Duodenal mucosa (tissue), 2 donors: ENCODE measurements at regions not wholly inside any gene's neighbourhood (a gene's known extent, or its start where the extent isn't known, plus 50 kb on each side); places are given as distances from the start of the nearest gene placed in this dataset.

Experiments
- H3K27ac ChIP-seq: one replicate; pipeline ENCODE4 v1.7.0; 2013; ENCODE audit warnings: low read depth, low read length
- H3K27me3 ChIP-seq, 2 donors: one replicate each; pipeline ENCODE4 v1.7.0; 2013; ENCODE audit warnings: low read length in 2 of 2, control low read depth in 1 of 2; ENCODE audit not compliant: insufficient read depth in 2 of 2, control insufficient read depth in 1 of 2
- H3K36me3 ChIP-seq, 2 donors: one replicate each; pipeline ENCODE4 v1.7.0; 2013; ENCODE audit warnings: low read length in 2 of 2, control low read depth in 1 of 2; ENCODE audit not compliant: insufficient read depth in 2 of 2, control insufficient read depth in 1 of 2
- H3K4me1 ChIP-seq, 2 donors: one replicate each; pipeline ENCODE4 v1.7.0; 2013; ENCODE audit warnings: low read length in 2 of 2, control low read depth in 1 of 2; ENCODE audit not compliant: insufficient read depth in 2 of 2, control insufficient read depth in 1 of 2
- H3K4me3 ChIP-seq, 2 donors: one replicate each; pipeline ENCODE4 v1.7.0; 2013; ENCODE audit warnings: low read length in 2 of 2, low read depth in 1 of 2
- H3K9ac ChIP-seq, 2 donors: one replicate each; pipeline ENCODE4 v1.7.0; 2013; ENCODE audit warnings: low read length in 2 of 2, low read depth in 1 of 2
- H3K9me3 ChIP-seq, 2 donors: one replicate each; pipeline ENCODE4 v1.7.0; 2013; ENCODE audit warnings: low read length in 2 of 2, control low read depth in 1 of 2; ENCODE audit not compliant: control insufficient read depth in 1 of 2

- Histone ChIP-seq H3K27me3 (no peaks in the 10 kb centered on the region), H3K9me3 (no peaks in the 10 kb centered on the region), H3K9ac (no peak overlapping the region), H3K27ac (no peak overlapping the region), H3K4me1 (no peaks in the 10 kb centered on the region), H3K36me3 (no peaks in the 10 kb centered on the region), H3K4me3 (no peak overlapping the region)
Observed at GRCh38 chr1:194602184-194602583, 1415.8 kb upstream of the B3GALT2 start.

DNA sequence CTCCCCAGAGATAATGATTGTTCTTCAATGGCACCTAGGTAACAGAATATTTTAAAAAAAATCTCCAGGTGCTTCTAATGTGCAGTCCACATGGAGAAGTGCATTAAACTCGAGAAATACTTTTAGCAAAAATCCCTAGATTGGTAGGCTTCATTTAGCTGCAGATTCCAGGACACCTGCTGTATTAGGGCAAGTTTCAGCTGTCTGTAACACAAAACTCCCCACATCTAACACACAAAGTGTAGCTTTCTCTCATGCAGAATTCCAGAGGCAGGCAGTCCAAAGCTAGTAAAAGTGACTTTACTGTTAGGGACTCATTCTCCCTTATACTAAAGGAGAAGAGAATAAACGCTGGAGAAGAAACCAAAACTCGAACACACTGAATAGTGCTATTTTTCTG lies 1414.3 kb upstream of the B3GALT2 start:
- Histone ChIP-seq H3K27ac (no peak overlapping the region), H3K36me3 (no peaks in the 10 kb centered on the region), H3K9ac (no peak overlapping the region), H3K27me3 (no peaks in the 10 kb centered on the region), H3K9me3 (no peaks in the 10 kb centered on the region), H3K4me3 (no peak overlapping the region), H3K4me1 (no peaks in the 10 kb centered on the region)

DNA sequence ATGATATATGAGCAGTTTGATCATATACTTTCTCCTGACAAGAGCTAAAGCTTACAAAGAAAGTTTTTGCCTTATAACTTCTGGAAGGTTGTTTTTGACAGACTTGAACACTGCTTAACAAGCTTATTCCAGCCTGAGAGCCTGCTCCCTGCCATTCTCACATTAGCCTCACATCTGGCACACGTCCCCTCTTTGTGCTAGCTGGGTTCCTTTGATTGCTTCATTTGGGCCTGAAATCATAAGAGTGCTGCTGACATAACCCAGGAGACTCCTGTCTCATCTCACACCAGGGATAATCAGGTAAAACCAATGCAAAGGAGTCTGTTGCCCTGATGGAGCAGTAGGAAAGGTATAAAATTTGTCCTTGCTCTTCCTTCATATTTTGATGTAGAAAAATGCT lies 1411.7 kb upstream of the B3GALT2 start:
- Histone ChIP-seq H3K4me1 (no peaks in the 10 kb centered on the region), H3K9me3 (no peaks in the 10 kb centered on the region), H3K4me3 (no peak overlapping the region), H3K27me3 (no peaks in the 10 kb centered on the region), H3K27ac (no peak overlapping the region), H3K9ac (no peak overlapping the region), H3K36me3 (no peaks in the 10 kb centered on the region)

DNA sequence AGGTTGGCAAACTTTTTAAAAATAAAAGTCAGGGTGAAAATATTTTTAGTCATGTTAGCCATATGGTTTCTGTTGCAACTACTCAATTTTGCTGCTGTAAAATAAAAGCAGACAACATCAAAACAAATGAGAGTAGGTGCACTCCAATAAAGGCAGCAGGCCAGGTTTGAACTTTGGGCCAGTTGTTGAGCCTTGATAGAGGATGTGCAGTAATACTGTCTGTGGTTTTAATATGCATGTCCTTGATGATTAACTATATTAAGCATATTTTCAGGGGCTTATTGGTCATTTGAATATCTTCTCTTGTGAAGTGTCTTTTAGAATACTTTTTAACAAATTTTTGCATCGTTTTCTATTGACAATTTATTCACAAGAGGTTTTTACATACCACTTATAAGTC lies 1399.9 kb upstream of the B3GALT2 start:
- Histone ChIP-seq H3K36me3 (no peaks in the 10 kb centered on the region), H3K4me1 (no peaks in the 10 kb centered on the region), H3K4me3 (no peak overlapping the region), H3K27me3 (no peaks in the 10 kb centered on the region), H3K9ac (no peak overlapping the region), H3K27ac (no peak overlapping the region), H3K9me3 (no peaks in the 10 kb centered on the region)

DNA sequence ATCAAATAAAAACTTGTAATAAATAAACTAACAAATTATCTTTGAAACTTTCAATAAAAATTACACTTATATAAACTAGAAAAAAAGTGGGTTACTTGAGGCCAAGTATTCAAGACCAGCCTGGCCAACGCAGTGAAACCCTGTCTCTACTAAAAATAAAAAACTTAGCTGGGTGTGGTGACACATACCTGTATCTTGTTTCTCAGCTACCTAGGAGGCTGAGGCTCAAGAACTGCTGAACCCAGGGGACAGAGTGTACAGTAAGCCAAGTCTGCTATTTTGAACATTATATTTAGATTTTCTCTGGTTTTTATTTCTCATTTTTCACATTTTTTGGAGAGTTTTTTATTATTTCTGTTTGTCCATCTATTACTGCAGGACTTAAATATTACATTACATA lies 1397.6 kb upstream of the B3GALT2 start:
- no peak overlapping the region for H3K27ac ChIP-seq
- no peak overlapping the region for H3K9ac ChIP-seq
- no peaks in the 10 kb centered on the region for H3K27me3 ChIP-seq
- H3K4me1 ChIP-seq = no peaks in the 10 kb centered on the region
- no peak overlapping the region for H3K4me3 ChIP-seq
- no peaks in the 10 kb centered on the region for H3K9me3 ChIP-seq
- H3K36me3 ChIP-seq = no peaks in the 10 kb centered on the region

DNA sequence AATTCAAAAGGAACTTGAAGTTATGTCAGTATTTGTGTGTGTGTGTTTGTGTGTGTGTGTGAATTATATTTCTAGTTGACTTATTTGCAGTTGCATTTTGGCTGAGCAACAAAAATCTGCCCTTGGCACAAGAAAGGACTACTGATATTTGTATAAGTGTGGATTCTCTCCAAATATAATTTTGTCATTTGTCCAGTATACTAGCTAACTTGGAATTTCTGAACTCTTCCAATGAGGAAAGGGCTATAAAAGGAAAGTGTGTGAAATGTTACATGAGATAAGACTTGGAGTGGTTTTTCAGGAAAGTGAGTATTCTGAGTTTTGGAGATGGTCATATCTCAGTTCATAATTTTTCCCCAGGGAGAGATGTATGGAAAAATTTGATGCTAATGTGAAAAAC lies 1384.1 kb upstream of the B3GALT2 start:
- H3K4me3 ChIP-seq = no peak overlapping the region
- H3K9ac ChIP-seq = no peak overlapping the region
- H3K27ac ChIP-seq = no peak overlapping the region
- no peaks in the 10 kb centered on the region for H3K4me1 ChIP-seq
- H3K9me3 ChIP-seq = peaks cover 0 to 4% of the 10 kb centered on the region in 2 donors
- H3K27me3 ChIP-seq = no peaks in the 10 kb centered on the region
- no peaks in the 10 kb centered on the region for H3K36me3 ChIP-seq

- Histone ChIP-seq H3K27me3 (no peaks in the 10 kb centered on the region), H3K9ac (no peak overlapping the region), H3K4me1 (no peaks in the 10 kb centered on the region), H3K27ac (no peak overlapping the region), H3K4me3 (no peak overlapping the region), H3K36me3 (no peaks in the 10 kb centered on the region), H3K9me3 (peaks cover 0 to 4% of the 10 kb centered on the region in 2 donors)
Observed at GRCh38 chr1:194568610-194569009, 1382.2 kb upstream of the B3GALT2 start.

- no peaks in the 10 kb centered on the region for H3K36me3 ChIP-seq
Observed at GRCh38 chr1:194548071-194548470, 1361.7 kb upstream of the B3GALT2 start.

DNA sequence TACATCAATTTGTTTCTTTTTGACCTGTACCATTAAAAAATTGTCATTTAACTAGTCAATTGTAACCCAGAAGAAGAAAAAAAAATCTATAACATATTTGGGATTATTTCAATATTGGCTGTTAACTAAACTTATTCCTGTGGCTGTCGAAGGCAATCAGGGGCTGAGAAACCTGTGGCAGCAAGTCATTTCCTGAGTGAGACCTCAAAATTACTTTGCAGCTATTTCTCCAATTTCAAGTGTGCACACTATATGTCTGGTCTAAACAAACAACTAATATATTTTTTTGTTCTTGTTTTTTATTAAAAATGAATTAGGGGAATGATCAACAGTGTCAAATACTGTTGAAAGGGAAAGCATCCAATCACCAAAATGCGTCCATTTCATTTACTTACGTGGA lies 1357.6 kb upstream of the B3GALT2 start:
- no peaks in the 10 kb centered on the region for H3K36me3 ChIP-seq
- H3K27me3 ChIP-seq = no peaks in the 10 kb centered on the region
- peaks cover 0 to 4% of the 10 kb centered on the region in 2 donors for H3K9me3 ChIP-seq
- H3K4me1 ChIP-seq = no peaks in the 10 kb centered on the region
- H3K9ac ChIP-seq = no peak overlapping the region
- no peak overlapping the region for H3K4me3 ChIP-seq
- H3K27ac ChIP-seq = no peak overlapping the region

More at GRCh38 chr1:194548071-194548470, 1361.7 kb upstream of the B3GALT2 start:
- Histone ChIP-seq H3K9me3 (no peaks in the 10 kb centered on the region), H3K27me3 (no peaks in the 10 kb centered on the region), H3K4me1 (no peaks in the 10 kb centered on the region), H3K9ac (no peak overlapping the region), H3K4me3 (no peak overlapping the region), H3K27ac (no peak overlapping the region)

- no peaks in the 10 kb centered on the region for H3K4me1 ChIP-seq
- no peak overlapping the region for H3K9ac ChIP-seq
- H3K27ac ChIP-seq = no peak overlapping the region
Observed at GRCh38 chr1:194538453-194538852, 1352.0 kb upstream of the B3GALT2 start.

GRCh38 chr1:194537521-194537920 lies 1351.1 kb upstream of the B3GALT2 start:
- no peak overlapping the region for H3K9ac ChIP-seq
- H3K36me3 ChIP-seq = no peaks in the 10 kb centered on the region
- H3K27me3 ChIP-seq = no peaks in the 10 kb centered on the region
- H3K4me1 ChIP-seq = no peaks in the 10 kb centered on the region
- peaks cover 0 to 10% of the 10 kb centered on the region in 2 donors for H3K9me3 ChIP-seq
- no peak overlapping the region for H3K27ac ChIP-seq
- no peak overlapping the region for H3K4me3 ChIP-seq

More at GRCh38 chr1:194538453-194538852, 1352.0 kb upstream of the B3GALT2 start:
- Histone ChIP-seq H3K4me3 (no peak overlapping the region), H3K36me3 (no peaks in the 10 kb centered on the region), H3K27me3 (no peaks in the 10 kb centered on the region), H3K9me3 (peaks cover 0 to 10% of the 10 kb centered on the region in 2 donors)
